Activated T-cell treated with anti-CD3 and anti-CD28 coated beads, Interleukin-2, amount 50 U/mL, for 48 hours (primary cell): ENCODE measurements at regions not wholly inside any gene's neighbourhood (a gene's known extent, or its start where the extent isn't known, plus 50 kb on each side); places are given as distances from the start of the nearest gene placed in this dataset.
"Not testable (repeated sequence)": the region's sequence is repeated elsewhere in the genome, so short reads cannot be mapped to it uniquely, and the experiment has no call there.

ENCODE experiments used
- DNase-seq, 2 experiments: peaks; one replicate each; pipeline ENCODE4 v3.0.0-alpha.2; 2020

GRCh38 chrX:150255441-150256296, 107.4 kb upstream of the MAMLD1 start:
- DNase-seq: no peak

- no peak for DNase-seq
Observed at GRCh38 chrX:150256297-150256650, 106.8 kb upstream of the MAMLD1 start.

GRCh38 chrX:150257353-150258175, 105.6 kb upstream of the MAMLD1 start:
- DNase-seq: no peak

- no peak for DNase-seq
Observed at GRCh38 chrX:150258176-150258425, 105.0 kb upstream of the MAMLD1 start.

- DNase-seq: no peak
Observed at GRCh38 chrX:150258463-150259430, 104.4 kb upstream of the MAMLD1 start.

- no peak for DNase-seq
Observed at GRCh38 chrX:150262456-150262855, 100.7 kb upstream of the MAMLD1 start.

- no peak for DNase-seq
Observed at GRCh38 chrX:150268839-150269355, 94.2 kb upstream of the MAMLD1 start.

GRCh38 chrX:150269605-150270254, 93.4 kb upstream of the MAMLD1 start:
- DNase-seq: no peak

- DNase-seq: no peak
Observed at GRCh38 chrX:150270622-150271021, 92.5 kb upstream of the MAMLD1 start.

GRCh38 chrX:150273575-150274294, 89.4 kb upstream of the MAMLD1 start:
- DNase-seq: not testable (repeated sequence)

- no peak for DNase-seq
Observed at GRCh38 chrX:150282953-150283352, 80.2 kb upstream of the MAMLD1 start.

GRCh38 chrX:150291014-150291413, 72.1 kb upstream of the MAMLD1 start:
- DNase-seq: no peak

GRCh38 chrX:150293311-150294013, 69.7 kb upstream of the MAMLD1 start:
- no peak for DNase-seq

GRCh38 chrX:150298841-150299551, 64.1 kb upstream of the MAMLD1 start:
- no peak for DNase-seq

GRCh38 chrX:150299579-150299978, 63.5 kb upstream of the MAMLD1 start:
- no peak for DNase-seq

GRCh38 chrX:150303386-150304097, 59.6 kb upstream of the MAMLD1 start:
- DNase-seq: no peak

- DNase-seq: no peak
Observed at GRCh38 chrX:150306002-150306401, 57.1 kb upstream of the MAMLD1 start.

- DNase-seq: no peak
Observed at GRCh38 chrX:150308041-150308440, 55.1 kb upstream of the MAMLD1 start.

GRCh38 chrX:150308532-150309157, 54.5 kb upstream of the MAMLD1 start:
- DNase-seq: no peak
